ENCODE measurements at regions not wholly inside any gene's neighbourhood (a gene's known extent, or its start where the extent isn't known, plus 50 kb on each side); places are given as distances from the start of the nearest gene placed in this dataset.

- intact Hi-C loops (cut with micrococcal nuclease): no loop called here
- Mint-ChIP-seq H3K27ac (no peak overlapping the region), H3K4me1 (ENCODE audit: low read depth) (peaks cover 21% of the 10 kb centered on the region), H3K36me3 (no peaks in the 10 kb centered on the region), H3K9me3 (no peaks in the 10 kb centered on the region), H3K27me3 (peaks cover 2% of the 10 kb centered on the region), H3K4me3 (no peak overlapping the region)
- ChIA-PET CTCF (interaction anchor here (1.0 kb wide), 1 partner anchor 308 kb away, joined by 4 read pairs; no protein-coding TSS in a partner anchor), POLR2A (no interaction called here)
- no peak for DNase-seq
Observed at GRCh38 chr7:155221547-155221946, 76.1 kb upstream of the INSIG1 start.

DNA sequence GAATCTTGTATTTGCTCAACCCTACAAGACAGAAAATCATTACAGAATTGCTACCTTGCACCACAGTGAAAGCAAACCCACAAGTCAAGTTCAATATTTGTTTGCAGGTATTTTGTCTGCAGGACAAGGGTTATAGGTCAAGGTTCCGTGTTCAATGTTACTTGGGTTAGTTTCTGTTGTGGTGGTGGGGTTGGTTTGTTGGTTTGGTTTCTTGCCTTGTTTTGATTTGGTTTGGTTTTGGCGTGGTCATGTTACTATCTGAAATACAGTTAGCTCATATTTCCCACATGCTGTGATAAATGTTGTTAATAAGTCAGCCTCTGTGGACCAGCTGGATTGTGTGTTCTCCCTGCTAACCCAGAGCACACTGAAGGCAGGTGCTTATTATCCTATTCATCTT lies 75.6 kb upstream of the INSIG1 start:
- ChIA-PET CTCF (interaction anchor here (1.0 kb wide), 1 partner anchor 308 kb away, joined by 4 read pairs; no protein-coding TSS in a partner anchor), POLR2A (no interaction called here)
- no peak overlapping the region for H3K4me3 Mint-ChIP-seq
- DNase-seq: no peak
- intact Hi-C loops (cut with micrococcal nuclease): no loop called here
- H3K27me3 Mint-ChIP-seq: peaks cover 2% of the 10 kb centered on the region
- H3K4me1 Mint-ChIP-seq (ENCODE audit: low read depth): peaks cover 16% of the 10 kb centered on the region
- H3K36me3 Mint-ChIP-seq: no peaks in the 10 kb centered on the region
- H3K27ac Mint-ChIP-seq: no peak overlapping the region
- no peaks in the 10 kb centered on the region for H3K9me3 Mint-ChIP-seq

DNA sequence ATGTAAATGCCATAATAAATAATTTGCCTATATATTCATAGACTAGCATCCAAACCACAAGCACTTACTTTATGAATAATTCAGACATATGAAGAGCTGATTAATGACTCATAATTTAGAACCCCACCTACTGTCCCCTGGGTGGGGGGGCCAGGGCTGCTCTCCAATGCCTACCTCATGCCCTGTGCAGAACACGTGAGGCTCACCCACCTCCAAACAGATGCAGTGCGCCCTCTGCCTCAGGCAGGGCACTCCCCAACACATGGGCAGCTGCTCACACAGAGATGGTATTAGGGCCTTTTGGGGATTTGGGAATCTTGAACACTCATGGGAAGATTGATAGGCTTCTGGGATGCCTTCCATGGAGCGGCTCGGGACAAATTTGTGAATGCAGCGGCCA lies 75.1 kb upstream of the INSIG1 start:
- H3K27me3 Mint-ChIP-seq: peaks cover 2% of the 10 kb centered on the region
- CTCF ChIA-PET: interaction anchor here (1.0 kb wide), 1 partner anchor 309 kb away, joined by 4 read pairs; no protein-coding TSS in a partner anchor
- H3K27ac Mint-ChIP-seq: no peak overlapping the region
- POLR2A ChIA-PET: no interaction called here
- DNase-seq: no peak
- intact Hi-C loops (cut with micrococcal nuclease): no loop called here
- no peak overlapping the region for H3K4me3 Mint-ChIP-seq
- no peaks in the 10 kb centered on the region for H3K36me3 Mint-ChIP-seq
- peaks cover 14% of the 10 kb centered on the region for H3K4me1 Mint-ChIP-seq (ENCODE audit: low read depth)
- H3K9me3 Mint-ChIP-seq: no peaks in the 10 kb centered on the region

- peaks cover 2% of the 10 kb centered on the region for H3K27me3 Mint-ChIP-seq
- no peak overlapping the region for H3K4me3 Mint-ChIP-seq
- no peaks in the 10 kb centered on the region for H3K9me3 Mint-ChIP-seq
- intact Hi-C loops (cut with micrococcal nuclease): no loop called here
- ChIA-PET POLR2A (no interaction called here), CTCF (no interaction called here)
- no peak for DNase-seq
- H3K27ac Mint-ChIP-seq: no peak overlapping the region
- H3K4me1 Mint-ChIP-seq (ENCODE audit: low read depth): peaks cover 9% of the 10 kb centered on the region
- H3K36me3 Mint-ChIP-seq: no peaks in the 10 kb centered on the region
Observed at GRCh38 chr7:155223021-155223420, 74.7 kb upstream of the INSIG1 start.

GRCh38 chr7:155223503-155223902 lies 74.2 kb upstream of the INSIG1 start:
- H3K27ac Mint-ChIP-seq: no peak overlapping the region
- CTCF ChIA-PET: no interaction called here
- peaks cover 2% of the 10 kb centered on the region for H3K27me3 Mint-ChIP-seq
- no peak for DNase-seq
- intact Hi-C loops (cut with micrococcal nuclease): no loop called here
- H3K4me1 Mint-ChIP-seq (ENCODE audit: low read depth): peaks cover 7% of the 10 kb centered on the region
- POLR2A ChIA-PET: no interaction called here
- H3K36me3 Mint-ChIP-seq: no peaks in the 10 kb centered on the region
- no peaks in the 10 kb centered on the region for H3K9me3 Mint-ChIP-seq
- no peak overlapping the region for H3K4me3 Mint-ChIP-seq

DNA sequence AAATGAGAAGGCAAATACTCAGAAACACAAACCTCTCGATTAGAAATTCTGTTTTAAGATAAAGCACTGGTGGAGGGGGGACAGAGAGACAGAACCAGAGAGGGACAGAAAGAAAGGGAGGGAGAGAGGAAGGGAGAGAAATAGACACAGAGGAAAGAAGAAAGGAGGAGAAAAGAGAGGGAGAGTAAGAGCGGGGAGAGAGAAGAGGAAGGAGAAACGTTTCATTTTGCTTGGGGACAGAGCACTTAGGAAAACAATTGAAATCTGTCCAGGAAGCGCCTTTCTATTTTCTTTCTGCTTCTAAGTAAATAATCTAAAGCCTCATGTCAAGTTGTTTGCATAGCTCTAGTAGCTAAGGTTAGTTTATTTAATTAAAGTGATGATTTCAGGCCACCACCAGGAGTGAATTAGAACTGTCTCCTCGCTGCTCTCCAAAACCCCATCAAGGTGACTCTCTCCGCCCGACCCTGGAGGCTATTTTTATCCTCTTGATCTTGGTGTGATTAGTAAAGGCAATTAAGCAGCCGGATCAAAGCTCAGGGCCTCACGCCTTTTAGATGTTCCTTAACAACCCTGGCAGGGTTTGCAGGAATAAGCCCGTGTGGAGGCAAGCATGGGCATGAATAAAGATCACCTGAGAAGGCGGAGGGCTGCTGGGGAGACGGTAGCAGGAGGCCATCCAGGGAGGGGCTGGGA lies 73.4 kb upstream of the INSIG1 start:
- DNase-seq: no peak
- ChIA-PET CTCF (no interaction called here), POLR2A (no interaction called here)
- H3K4me3 Mint-ChIP-seq: no peak overlapping the region
- H3K27me3 Mint-ChIP-seq: peaks cover 1% of the 10 kb centered on the region
- no peak overlapping the region for H3K27ac Mint-ChIP-seq
- no peaks in the 10 kb centered on the region for H3K36me3 Mint-ChIP-seq
- H3K9me3 Mint-ChIP-seq: no peaks in the 10 kb centered on the region
- intact Hi-C loops (cut with micrococcal nuclease): no loop called here
- peaks cover 7% of the 10 kb centered on the region for H3K4me1 Mint-ChIP-seq (ENCODE audit: low read depth)

- no peaks in the 10 kb centered on the region for H3K27me3 Mint-ChIP-seq
- H3K4me1 Mint-ChIP-seq (ENCODE audit: low read depth): peaks cover 7% of the 10 kb centered on the region
- intact Hi-C loops (cut with micrococcal nuclease): no loop called here
- POLR2A ChIA-PET: no interaction called here
- no peak for DNase-seq
- H3K36me3 Mint-ChIP-seq: no peaks in the 10 kb centered on the region
- H3K4me3 Mint-ChIP-seq: no peak overlapping the region
- H3K27ac Mint-ChIP-seq: no peak overlapping the region
- CTCF ChIA-PET: no interaction called here
- no peaks in the 10 kb centered on the region for H3K9me3 Mint-ChIP-seq
Observed at GRCh38 chr7:155225095-155225494, 72.6 kb upstream of the INSIG1 start.

DNA sequence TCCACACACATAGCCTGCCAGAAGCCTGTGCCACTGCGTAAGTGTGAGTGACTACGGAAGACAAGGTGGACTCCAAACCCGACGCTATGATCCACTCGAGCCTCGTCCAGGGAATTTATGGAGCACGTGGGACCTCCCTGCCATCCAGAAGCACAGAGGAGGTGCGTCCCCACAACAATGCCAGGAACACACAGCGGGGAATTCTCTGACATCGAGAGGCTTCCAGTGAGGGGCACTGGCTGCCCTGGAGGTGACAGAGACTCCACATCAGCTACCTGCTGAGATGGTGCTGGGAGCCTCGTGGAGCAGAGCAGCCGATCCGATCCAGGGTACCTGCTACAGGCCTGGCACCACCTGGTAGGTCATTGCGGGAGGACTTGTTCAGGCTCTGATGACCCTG lies 72.2 kb upstream of the INSIG1 start:
- Mint-ChIP-seq H3K27me3 (no peaks in the 10 kb centered on the region), H3K4me3 (no peak overlapping the region), H3K36me3 (no peaks in the 10 kb centered on the region), H3K4me1 (ENCODE audit: low read depth) (peaks cover 7% of the 10 kb centered on the region), H3K9me3 (no peaks in the 10 kb centered on the region), H3K27ac (no peak overlapping the region)
- DNase-seq: no peak
- ChIA-PET CTCF (no interaction called here), POLR2A (no interaction called here)
- intact Hi-C loops (cut with micrococcal nuclease): no loop called here

- CTCF ChIA-PET: no interaction called here
Observed at GRCh38 chr7:155226261-155227003, 71.2 kb upstream of the INSIG1 start.

DNA sequence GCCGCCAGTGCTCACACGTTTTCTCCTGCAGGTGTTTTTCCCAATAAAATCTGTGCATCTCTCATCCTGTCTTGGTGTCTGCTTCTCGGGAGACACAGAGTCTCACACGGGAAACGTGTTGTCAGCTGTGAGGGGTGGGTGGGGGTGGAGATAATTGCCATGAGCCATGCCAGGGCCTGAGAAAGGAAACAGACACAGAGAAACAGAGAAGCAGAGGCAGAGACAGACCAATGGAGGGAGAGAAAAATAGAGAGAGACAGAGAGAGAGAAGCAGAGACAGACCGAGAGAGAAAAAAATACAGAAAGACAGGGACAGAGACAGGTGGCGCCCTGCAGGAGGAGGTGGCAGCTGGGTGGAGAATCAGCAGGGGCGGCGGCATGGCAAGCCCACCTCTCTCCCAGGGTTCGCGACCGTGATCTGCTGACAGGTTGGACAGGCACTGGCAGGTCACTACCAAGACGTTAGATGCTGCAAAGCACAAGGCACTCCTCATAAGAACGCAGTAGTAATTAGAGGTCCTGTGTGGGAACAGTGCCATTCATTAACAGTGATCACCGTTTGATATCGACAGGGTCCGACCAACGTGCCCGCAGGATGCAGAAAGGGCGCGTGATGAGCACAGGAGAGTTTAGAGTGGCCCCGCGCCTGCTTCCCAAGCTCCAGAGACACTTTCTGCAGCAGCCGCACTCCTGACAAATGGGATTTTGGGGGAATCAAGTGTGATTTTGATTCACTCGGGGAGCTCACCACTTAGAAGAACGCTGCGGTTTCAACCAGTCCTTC lies 70.5 kb upstream of the INSIG1 start:
- Mint-ChIP-seq H3K4me1 (ENCODE audit: low read depth) (peaks cover 4% of the 10 kb centered on the region), H3K9me3 (no peaks in the 10 kb centered on the region), H3K27ac (no peak overlapping the region), H3K4me3 (no peak overlapping the region), H3K27me3 (no peaks in the 10 kb centered on the region), H3K36me3 (no peaks in the 10 kb centered on the region)
- intact Hi-C loops (cut with micrococcal nuclease): no loop called here
- POLR2A ChIA-PET: no interaction called here
- no peak for DNase-seq
- CTCF ChIA-PET: no interaction called here

More at GRCh38 chr7:155226261-155227003, 71.2 kb upstream of the INSIG1 start:
- POLR2A ChIA-PET: no interaction called here
- H3K27ac Mint-ChIP-seq: no peak overlapping the region
- no peaks in the 10 kb centered on the region for H3K9me3 Mint-ChIP-seq
- no peaks in the 10 kb centered on the region for H3K36me3 Mint-ChIP-seq
- DNase-seq: no peak
- H3K4me1 Mint-ChIP-seq (ENCODE audit: low read depth): peaks cover 7% of the 10 kb centered on the region
- H3K27me3 Mint-ChIP-seq: no peaks in the 10 kb centered on the region
- no peak overlapping the region for H3K4me3 Mint-ChIP-seq
- intact Hi-C loops (cut with micrococcal nuclease): no loop called here

- CTCF ChIA-PET: no interaction called here
- no peaks in the 10 kb centered on the region for H3K36me3 Mint-ChIP-seq
- no peak for DNase-seq
- H3K27ac Mint-ChIP-seq: no peak overlapping the region
- no peaks in the 10 kb centered on the region for H3K27me3 Mint-ChIP-seq
- no peaks in the 10 kb centered on the region for H3K4me1 Mint-ChIP-seq (ENCODE audit: low read depth)
- intact Hi-C loops (cut with micrococcal nuclease): no loop called here
- POLR2A ChIA-PET: no interaction called here
- H3K4me3 Mint-ChIP-seq: no peak overlapping the region
- no peaks in the 10 kb centered on the region for H3K9me3 Mint-ChIP-seq
Observed at GRCh38 chr7:155227788-155228458, 69.8 kb upstream of the INSIG1 start.

DNA sequence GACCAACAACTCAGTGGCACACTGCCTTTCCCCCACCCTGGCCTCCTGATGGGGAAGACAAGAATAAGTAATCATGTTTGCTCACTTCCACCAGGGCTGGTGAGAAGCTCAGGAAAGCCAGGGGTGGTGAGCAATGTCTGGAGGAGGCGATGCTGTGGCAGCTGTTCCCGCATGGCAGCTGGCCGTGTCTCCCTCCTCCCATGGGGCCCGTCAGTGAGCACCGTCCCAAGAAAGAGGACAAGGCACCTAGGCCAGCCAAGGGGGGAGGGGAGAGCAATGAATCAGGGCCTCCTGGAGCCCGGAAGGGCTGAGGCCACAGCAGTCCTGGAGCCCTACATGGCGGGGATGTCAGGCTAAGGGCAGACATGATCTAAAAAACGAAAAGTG lies 69.2 kb upstream of the INSIG1 start:
- H3K9me3 Mint-ChIP-seq: no peaks in the 10 kb centered on the region
- DNase-seq: no peak
- H3K4me3 Mint-ChIP-seq: no peak overlapping the region
- no peaks in the 10 kb centered on the region for H3K36me3 Mint-ChIP-seq
- no peaks in the 10 kb centered on the region for H3K27me3 Mint-ChIP-seq
- ChIA-PET POLR2A (no interaction called here), CTCF (interaction anchor here (0.9 kb wide), 1 partner anchor 10 kb away, joined by 5 read pairs; no protein-coding TSS in a partner anchor)
- no peak overlapping the region for H3K27ac Mint-ChIP-seq
- intact Hi-C loops (cut with micrococcal nuclease): no loop called here
- H3K4me1 Mint-ChIP-seq (ENCODE audit: low read depth): no peaks in the 10 kb centered on the region
